Stimulated activated CD8-positive, alpha-beta memory T cell treated with anti-CD3 and anti-CD28 coated beads, Interleukin-12 subunit alpha, Interleukin-12 subunit beta, amount 100 ng/mL, for 24 hours (primary cell): ENCODE measurements at regions not wholly inside any gene's neighbourhood (a gene's known extent, or its start where the extent isn't known, plus 50 kb on each side); places are given as distances from the start of the nearest gene placed in this dataset.

ENCODE experiments used
- DNase-seq: peaks from one replicate; pipeline ENCODE4 v3.0.0-alpha.2; 2020; ENCODE audit errors: extremely low read depth

DNA sequence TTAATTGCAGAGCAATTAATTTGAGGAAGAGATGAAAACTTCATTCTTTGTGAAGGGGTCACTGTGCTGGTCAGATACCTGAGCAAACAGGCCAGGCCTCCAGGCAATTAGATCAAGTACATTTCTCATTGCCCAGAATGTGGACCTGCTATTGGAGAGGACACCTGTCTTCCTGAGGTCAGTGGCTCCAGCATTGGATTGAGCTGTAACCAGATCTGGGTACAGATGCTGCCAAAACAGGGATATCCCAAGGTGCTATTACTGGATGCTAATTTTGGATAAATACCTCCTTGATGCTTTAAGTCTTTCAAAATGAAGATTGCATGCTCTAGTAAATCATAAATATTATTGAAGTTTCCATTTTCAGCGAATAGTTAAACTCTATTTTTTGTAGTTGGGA lies 131.5 kb downstream of the FAM161A start:
- no peak for DNase-seq

DNA sequence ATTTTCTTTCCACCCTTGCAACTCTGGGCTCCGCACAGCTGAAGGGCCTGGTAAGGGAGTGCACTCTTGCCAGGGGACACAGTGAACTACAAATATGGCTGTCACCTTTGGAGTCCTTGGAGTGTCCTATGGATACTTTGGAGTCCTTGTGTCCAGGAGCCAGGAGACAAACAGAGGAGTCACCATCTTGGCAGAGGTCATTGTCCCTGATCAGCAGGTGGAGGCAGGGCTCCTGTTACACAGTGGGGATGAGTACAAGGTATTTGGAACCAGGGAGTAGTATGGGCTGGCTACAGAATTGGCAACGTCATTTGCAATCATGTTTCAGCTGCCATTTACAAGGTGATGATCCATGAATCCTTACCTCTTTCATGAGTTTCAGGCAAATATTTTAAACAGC lies 132.5 kb downstream of the FAM161A start:
- no peak for DNase-seq

DNA sequence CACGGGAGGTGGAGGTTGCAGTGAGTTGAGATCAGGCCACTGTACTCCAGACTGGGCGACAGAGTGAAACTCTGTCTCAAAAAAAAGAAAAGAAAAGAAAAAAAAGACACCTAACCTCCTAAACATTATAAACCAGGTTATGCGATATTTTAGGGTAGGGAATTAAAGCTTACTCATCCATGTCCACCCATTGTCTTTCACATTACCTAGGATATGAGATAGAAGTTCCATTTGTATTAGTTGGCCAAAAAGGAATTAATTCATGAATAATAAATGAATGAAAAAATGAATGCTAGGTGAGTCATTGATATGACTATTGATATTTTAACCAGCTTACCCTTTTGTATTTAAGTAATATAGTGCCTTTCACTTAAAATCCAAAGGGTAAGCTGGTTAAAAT lies 132.9 kb downstream of the FAM161A start:
- DNase-seq: no peak

DNA sequence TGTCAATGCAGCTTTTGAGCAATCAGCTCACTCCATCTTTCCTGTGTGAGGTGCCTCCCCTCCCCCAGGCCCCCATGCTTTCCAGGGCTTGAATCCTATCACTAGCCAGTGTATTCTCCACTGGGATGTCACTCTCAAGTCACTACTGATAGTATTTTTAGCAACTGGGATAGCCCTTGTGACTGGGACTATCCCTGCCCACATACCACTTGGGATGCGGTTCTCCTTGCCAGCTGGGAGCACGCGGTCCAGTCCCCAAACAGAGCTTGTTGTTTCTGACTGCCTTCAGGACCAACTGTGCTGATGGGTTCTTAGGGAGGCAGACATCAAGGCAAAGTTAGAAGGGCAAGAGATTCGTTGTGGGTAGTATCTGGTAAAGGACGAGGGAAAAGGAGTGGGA lies 134.9 kb downstream of the FAM161A start:
- no peak for DNase-seq

DNA sequence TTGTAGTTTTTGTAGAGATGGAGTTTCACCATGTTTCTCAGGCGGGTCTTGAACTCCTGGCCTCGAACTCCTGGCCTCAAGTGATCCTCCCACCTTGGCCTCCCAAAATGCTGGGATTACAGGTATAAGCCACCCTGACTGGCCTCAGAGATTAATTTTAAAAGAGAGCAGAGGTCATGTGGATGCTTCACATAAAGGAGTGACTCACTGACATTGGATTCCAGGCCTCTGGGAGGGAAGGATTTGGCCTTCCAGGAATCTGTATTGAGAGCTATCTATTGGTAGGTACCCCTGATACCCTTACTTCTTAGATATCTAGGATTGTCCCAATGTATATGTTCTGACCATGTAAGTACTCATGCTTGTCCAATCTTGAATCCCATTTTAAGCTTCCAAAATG lies 138.4 kb downstream of the FAM161A start:
- no peak for DNase-seq

DNA sequence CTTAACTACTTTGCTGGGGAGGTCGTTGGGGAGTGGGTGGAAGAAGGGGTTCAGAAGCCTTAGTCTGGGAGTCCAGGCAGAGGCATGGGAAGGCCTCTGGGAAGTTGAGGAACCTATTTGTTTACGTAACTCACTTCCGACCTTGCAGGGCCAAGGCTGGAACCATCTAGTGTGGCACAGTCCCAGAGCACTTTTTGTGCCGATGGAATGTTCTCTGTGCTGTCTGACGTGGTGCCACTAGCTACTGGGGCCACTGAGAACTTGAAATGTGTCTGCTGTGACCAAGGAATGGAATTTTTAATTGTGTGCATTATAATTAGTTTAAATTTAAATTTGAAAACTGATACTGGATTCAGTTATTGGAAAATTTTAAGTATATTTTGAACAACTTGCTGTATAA lies 139.7 kb downstream of the FAM161A start:
- DNase-seq: no peak

DNA sequence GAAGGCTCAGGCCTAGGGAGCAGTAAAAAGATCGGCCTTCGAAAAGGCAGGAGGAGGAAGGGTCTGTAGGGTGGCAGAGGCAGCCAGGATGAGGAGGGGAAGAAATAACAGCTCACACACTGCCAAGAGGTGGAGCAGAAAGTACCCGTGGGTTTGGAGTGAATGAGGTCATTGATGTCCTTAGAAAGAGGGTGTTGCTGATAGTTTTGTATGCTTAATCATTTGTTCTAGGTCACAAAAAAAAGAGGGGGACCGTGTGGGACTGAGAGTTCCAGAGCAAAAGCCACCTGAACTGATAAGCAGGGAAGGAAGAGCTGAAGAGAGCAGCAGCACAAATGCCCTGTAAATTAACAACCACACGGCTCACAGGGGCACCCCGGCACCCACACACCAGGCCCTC lies 140.4 kb downstream of the FAM161A start:
- DNase-seq: no peak

DNA sequence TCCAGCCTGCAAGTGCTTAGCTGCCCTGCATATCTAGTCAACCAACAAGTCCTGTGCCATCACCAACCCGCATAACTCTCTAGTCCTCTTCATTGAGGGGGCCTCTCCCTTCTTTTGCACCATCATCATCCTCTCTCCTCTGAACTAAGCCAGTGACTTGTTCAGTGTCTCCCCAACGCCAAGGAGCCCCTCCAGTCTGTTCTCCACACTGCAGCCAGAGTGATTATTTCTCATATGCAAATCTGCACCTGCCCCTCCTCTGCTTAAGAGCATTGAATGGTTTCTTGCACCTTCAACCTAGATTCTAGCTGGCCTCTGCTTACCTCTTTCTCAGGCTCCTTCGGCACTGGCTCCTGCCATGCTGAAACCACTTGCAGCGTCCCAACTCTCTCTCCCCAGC lies 141.8 kb downstream of the FAM161A start:
- DNase-seq: no peak

DNA sequence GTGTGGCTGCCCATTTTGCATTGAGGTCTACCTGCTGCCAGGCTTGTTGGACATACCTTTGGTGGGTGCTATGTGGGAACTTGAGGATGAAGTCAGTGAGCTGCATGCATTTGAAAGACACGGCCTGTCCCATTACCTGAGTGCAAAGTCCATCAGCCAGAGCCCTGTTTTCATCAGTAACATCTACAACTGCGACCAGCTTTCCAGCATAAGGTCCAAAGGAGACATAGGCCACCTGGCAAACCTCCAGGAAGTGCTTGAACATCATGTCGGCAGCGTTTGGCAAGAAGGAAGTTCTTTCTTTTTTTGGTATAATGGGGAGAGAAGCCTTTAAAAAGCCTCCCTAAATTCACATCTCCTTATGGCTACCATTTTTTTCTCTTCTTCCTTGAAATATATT lies 143.1 kb downstream of the FAM161A start:
- DNase-seq: no peak

DNA sequence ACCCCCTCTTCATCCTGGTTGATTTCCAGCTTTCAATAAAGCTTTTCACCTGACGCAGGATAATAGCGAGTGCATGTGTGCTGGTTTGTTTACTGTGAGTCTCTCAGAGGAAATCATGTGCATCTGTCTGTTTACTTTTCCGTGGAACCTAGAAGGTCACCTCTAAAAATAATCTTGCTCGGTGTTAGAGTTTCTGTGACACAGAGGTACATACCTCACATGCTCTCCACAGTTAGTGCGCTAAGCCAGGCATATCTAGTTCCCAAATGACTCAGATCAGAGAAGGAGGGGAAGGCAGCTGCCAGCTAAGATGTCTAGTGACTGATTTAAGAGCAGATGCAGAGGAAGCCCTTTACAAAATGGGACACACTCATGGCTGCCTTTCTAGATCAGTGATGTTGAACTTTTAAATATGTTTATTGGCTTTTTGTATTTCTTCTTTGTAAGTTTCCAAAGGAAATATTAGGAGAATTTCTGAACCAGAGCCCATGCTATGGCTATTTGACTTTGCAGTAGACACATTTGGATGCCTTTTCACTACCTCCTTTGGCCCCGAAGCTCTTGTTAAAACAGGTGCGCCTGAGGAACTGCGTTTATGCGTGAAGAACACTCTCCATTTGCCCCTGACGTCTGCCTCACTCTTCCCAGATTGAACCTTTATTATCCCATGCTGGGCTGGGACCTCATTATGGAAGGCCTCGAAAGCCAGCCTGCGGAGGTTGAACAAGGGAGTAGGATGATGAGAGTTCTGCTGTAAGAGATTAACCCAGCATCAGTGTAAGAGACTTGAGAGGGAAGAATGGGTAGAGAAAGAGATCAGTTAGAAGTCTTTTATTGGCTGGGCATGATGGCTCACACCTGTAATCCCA lies 145.6 kb downstream of the FAM161A start:
- no peak for DNase-seq

DNA sequence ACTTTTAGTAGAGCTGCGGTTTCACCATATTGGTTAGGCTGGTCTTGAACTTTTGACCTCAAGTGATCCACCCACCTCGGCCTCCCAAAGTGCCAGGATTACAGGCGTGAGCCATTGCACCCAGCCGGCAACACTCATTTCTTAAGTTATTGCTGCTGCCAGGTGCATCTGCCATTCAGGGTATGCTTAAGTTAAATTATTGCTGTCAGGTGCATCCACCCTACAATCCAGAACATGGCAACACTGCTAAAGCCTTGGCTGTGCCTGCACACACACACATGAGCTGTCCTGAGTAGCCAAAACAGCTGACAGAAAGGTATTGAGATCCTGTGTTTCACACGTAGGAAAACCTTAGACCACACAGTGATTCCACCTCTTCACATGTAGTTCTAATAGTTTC lies 148.2 kb downstream of the FAM161A start:
- no peak for DNase-seq

DNA sequence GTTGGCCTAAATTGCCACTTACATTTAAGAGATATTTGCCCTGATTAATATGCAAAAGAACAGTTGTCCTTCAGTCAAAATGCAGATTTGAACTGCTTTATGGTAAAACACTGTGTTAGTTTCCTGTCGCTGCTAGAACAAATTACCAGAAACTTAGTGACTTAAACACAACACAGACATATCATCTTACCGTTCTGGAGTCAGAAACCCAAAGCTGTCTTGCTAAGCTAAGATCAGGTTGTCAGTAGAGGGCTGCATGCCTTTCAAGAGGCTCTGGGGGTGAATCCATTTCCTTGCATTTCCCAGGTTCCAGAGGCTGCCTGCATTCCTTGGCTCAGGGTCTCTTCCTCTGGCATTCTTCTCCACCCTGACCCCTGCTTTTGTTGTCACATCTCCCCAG lies 149.5 kb downstream of the FAM161A start:
- no peak for DNase-seq

DNA sequence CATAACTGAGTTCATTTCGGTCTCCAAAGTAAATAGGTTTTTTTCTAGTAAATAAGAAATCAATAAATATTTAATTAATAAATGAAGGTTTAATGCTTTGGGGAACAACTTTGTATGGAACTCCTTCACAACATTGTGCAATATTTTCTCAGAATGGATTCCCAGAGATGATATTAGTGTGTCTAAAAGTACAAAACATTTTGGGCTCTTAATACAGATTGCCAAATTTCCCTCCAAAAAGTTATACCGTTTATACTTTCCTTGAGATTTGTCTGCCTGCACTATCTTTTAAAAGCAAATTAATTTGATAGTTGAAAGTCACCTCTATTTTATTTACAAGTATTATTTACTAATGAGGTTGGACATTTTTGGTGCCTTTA lies 151.8 kb downstream of the FAM161A start:
- no peak for DNase-seq

DNA sequence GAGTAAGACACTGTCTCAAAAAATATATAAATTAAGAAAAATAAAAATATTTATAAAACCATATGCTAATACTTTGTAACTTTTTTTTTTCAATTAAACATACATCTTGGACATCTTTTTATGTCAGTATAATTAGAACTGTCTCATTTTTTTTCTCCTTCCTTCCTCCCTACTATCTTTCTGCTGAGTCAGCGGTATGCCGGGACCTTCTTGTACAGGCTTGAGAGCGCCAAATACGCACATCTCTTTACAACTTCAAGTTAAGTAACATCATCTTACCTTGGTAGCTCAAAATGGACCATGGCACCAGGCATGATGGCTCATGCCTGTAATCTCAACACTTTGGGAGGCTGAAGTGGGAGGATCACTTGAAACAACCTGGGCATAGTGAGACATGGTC lies 153.4 kb downstream of the FAM161A start:
- no peak for DNase-seq

DNA sequence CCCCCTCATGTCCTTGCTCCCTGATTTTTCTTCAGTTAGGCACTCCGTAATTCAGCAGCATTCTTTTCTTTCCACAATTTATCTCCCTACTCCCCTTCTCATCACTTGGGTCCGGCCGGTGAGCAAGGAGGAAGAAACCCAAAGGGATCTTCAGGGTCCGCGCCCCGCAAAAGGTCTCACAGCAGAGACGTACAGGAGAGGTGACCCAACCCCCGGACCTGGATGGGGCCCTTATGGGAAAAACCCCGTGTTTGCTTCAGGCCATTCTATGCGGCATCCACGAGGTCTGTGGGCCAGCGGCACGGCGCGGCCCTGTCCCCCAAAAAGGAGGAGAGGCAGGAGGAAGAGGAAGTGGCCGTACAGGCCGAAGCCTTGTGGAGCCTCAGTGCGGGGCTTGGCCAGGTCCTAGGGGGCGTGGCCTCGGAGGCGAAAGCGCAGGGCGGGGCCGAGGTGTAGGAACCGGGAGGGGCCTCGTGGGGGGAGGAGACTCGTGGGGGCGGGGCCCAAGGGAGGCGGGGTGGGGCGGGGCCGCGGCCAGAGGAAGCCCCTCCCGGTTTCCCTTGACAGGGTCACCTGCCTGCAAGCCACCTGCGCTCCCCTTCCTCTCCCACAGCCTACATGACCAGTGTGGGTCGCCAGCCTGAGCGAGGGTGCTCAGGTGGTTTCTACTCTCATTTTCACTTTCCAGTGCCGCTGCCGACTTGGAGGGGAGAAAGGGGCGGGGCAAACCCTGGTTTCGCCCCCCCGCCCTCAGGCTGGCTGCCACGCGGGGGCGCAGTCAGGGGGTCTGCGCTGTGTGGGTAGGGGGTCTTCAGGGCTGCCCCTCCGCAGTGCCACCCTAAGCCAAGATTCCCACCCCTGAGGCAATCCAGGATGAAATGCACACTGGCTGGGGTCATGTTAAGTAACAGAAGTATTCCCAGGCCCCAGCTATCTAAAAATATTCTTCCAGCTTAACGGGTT lies 156.4 kb upstream of the XPO1 start:
- peak; percentile 66 for DNase-seq

DNA sequence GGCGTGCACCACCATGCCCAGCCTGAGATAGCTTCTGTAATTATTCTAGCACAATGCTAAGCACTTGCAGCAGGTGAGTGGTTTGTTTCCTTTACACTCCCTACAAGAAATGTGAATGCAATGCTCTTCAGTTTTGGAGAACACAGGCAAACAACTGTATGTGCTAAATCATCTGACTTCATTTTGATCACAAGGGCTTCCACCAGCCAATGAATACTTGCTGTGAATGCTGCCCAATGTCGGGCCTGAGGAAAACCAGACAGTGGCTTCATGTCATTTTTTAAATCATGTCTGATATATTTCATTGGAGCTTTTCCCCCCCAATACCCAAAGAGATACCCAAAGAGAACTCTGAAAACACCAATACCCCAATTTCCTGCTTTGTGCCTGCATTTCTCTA lies 155.6 kb upstream of the XPO1 start:
- DNase-seq: no peak

DNA sequence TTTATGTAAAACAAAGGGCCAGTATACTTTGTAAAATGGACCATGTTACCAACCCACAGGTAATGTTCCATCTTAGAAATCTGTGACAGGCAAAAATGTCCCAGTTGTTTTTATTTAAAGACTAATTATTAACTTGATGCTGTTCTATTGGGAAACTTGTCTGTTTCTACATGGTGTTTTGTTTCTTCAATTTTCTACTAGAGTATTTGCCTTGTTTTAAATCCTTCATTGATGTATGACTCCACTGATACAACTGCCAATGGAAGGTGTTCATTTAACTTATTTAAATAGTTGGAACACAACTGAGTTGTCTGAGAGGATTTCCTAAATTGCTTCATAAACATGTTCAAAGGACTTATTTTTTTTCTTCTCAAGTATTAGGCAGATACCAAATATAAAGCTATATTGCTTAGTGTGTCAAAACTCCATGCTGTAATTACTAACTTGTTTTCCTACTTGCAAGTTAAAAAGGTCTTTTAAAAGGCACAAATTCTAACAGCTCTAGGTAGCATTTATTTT lies 152.0 kb upstream of the XPO1 start:
- no peak for DNase-seq

DNA sequence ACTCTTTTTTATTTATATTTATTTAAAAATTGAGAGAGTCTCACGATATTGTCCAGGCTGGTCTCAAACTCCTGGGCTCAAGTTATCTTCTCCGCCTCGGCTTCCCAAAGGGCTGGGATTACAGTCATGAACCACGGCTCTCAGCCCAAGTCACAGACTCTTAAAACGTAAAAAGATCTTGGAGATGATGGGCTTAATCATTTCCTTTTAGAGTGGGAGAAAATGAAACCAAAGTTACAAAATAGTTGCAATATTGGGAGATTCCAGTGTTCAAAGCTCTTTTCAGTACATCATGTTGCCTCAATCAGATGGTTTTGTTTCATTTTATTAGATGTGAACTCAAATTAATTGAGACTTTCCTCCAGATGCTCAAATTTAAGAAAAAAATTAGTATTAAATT lies 151.4 kb upstream of the XPO1 start:
- no peak for DNase-seq

DNA sequence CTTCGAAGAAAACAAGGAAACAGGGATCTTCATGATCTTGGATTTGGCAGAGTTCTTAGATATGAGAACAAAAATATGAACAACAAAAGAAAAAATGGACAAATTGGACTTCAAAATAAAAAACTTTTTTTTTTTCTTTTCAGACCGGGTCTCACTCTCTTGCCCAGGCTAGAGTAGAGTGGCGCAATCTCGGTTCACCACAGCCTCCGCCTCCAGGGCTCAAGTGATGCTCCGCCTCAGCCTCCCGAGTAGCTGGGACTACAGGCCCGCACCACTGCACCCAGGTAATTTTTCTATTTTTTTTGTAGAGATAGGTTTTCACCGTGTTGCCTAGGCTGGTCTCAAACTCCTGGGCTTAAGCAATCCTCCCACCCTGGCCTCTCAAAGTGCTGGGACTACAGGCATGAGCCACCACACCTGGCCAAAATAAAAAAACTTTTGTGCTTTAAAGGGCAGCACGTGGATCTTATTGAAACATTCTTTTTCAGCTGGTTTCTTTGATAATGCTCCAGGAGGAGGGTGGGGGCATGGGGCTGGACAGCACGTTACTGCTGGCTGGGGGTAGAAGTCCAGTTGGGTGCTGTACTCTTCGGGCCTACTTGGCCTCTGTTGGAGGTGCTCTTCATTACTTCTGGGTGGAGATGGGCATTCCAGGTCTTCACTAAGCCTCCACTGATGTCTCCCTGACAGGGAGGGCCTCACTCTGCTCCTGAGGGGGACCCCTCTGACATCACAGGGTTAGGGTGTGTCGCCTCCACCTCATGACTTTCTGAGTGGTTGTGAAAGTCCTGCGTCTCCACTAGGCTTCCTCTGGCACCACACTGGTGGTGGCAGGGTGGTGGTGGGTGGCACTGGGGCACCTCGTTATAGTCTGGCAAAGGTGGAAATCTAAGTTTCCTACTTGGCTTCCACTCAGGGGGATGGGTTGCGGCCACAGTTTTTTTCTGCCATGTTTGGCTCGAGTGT lies 150.5 kb upstream of the XPO1 start:
- no peak for DNase-seq

DNA sequence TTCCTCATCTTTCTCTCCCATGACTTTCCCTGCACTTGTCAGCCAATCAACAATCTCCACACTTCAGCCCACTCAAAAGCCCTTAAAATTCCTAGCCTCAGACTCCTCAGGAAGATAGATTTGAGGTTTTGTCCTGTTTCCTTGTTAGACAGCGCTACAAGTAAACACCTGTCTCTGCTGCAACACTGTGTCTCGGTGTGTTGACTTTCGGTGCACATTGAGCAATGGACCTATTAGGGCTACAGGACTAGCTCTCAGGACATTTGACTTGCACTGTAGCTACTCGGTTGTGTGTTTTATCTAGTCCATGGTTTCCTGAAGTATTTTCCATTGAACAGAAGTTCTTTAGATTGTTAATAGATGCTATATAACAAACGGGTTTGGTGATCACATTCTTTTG lies 140.9 kb upstream of the XPO1 start:
- DNase-seq: no peak

DNA sequence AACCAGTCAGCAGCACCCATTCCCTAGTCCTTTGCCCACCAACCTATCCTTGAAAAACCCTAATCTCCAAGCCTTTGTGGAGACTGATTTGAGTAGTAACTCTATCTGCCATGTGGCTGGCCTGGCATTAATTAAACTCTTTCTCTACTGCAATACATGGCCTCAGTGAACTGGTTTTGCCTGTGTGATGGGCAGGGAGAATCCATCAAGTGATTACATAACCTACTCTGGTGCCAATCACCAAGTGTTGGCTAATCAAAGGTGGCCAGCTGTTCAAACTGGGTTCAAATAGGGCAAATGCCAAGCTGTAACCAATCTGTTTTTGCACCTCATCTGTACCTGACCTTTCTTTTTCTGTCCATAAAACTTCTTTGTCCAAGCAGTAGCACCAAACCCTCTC lies 139.8 kb upstream of the XPO1 start:
- no peak for DNase-seq

DNA sequence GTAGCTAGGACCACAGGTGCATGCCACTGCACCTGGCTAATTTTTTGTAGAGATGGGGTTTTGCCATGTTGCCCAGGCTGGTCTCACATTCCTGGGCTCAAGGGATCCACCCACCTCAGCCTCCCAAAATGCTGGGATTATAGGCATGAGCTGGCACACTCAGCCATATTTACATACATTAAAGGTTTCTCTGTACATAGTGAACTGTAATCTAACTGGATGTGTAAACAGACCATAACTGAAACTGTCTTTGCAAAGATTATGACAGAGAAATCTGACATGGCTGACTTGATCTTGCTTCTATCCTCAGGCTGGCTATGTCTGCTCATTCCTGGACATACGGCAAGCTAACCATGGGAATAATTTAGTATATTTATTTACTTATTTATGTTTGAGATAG lies 139.2 kb upstream of the XPO1 start:
- DNase-seq: no peak
